Gastrocnemius medialis (tissue), 4 donors: ENCODE measurements at regions not wholly inside any gene's neighbourhood (a gene's known extent, or its start where the extent isn't known, plus 50 kb on each side); places are given as distances from the start of the nearest gene placed in this dataset.

ENCODE experiments used
- ATAC-seq, 2 donors: fragments of 150-250 bp; one replicate each; pipeline ENCODE4 v1.9.1; 2016
- DNase-seq, 2 donors: peaks; one replicate each; pipeline ENCODE4 v3.0.0-alpha.2; 2019
- H3K27ac ChIP-seq, 4 donors: fragments of 200-600 bp; sonication (generic); 1 replicate in 1 of 4; 2 replicates in 3 of 4; pipeline ENCODE4 v1.5.1; 2016 to 2018; ENCODE audit warnings: mild to moderate bottlenecking in 2 of 4, moderate library complexity in 1 of 4
- H3K27me3 ChIP-seq, 3 donors: fragments of 200-600 bp; sonication (generic) in 2 of 3; 1 replicate in 1 of 3; 2 replicates in 2 of 3; pipeline versions ENCODE4 v1.5.1 to v1.6.0; 2016 to 2019; ENCODE audit warnings: mild to moderate bottlenecking in 1 of 3, moderate library complexity in 1 of 3
- H3K36me3 ChIP-seq, 2 donors: fragments of 200-600 bp; sonication (generic) in 1 of 2; one replicate each; pipeline ENCODE4 v1.5.1; 2017 to 2018
- H3K4me1 ChIP-seq, 2 donors: fragments of 200-600 bp; sonication (generic) in 1 of 2; one replicate each; pipeline ENCODE4 v1.5.1; 2016 to 2017; ENCODE audit warnings: mild to moderate bottlenecking in 2 of 2
- H3K4me3 ChIP-seq, 4 donors: fragments of 200-600 bp; sonication (generic) in 3 of 4; 1 replicate in 1 of 4; 2 replicates in 3 of 4; pipeline ENCODE4 v1.5.1; 2016 to 2019; ENCODE audit warnings: mild to moderate bottlenecking in 2 of 4
- H3K9me3 ChIP-seq, 3 donors: fragments of 200-600 bp; sonication (generic) in 2 of 3; 1 replicate in 1 of 3; 2 replicates in 2 of 3; pipeline ENCODE4 v1.5.1; 2016 to 2019
- POLR2A ChIP-seq, 2 donors: fragments of 450-650 bp; IDR thresholded peaks; one replicate each; pipeline ENCODE4 v1.6.1; 2017; ENCODE audit warnings: antibody characterized with exemption in 2 of 2, mild to moderate bottlenecking in 2 of 2, moderate library complexity in 2 of 2
- in situ Hi-C, 4 donors: fragments of 200-750 bp; cut with MboI; loops; one replicate each; pipeline versions ENCODE4 v1.15.0 to v1.8.0; 2017; ENCODE audit warnings: low sequenced_read_pairs in 4 of 4
- intact Hi-C: fragments of 100-400 bp; cut with DNase I; formaldehyde crosslinking; loops from one replicate; pipeline ENCODE4 v1.15.1; 2023; ENCODE audit warnings: low total_unique reads
- TF ChIP-seq, protein P1 (sequence below), 5 experiments: fragments of 450-650 bp in 3 of 5; fragments of 200-600 bp in 2 of 5; sonication (generic) in 2 of 5; IDR thresholded peaks in 4 of 5; conservative IDR thresholded peaks in 1 of 5; 1 replicate in 4 of 5; 2 replicates in 1 of 5; pipeline ENCODE4 v1.5.1; 2016 to 2019; ENCODE audit warnings: antibody characterized with exemption in 5 of 5, mild to moderate bottlenecking in 3 of 5, moderate library complexity in 3 of 5

DNA sequence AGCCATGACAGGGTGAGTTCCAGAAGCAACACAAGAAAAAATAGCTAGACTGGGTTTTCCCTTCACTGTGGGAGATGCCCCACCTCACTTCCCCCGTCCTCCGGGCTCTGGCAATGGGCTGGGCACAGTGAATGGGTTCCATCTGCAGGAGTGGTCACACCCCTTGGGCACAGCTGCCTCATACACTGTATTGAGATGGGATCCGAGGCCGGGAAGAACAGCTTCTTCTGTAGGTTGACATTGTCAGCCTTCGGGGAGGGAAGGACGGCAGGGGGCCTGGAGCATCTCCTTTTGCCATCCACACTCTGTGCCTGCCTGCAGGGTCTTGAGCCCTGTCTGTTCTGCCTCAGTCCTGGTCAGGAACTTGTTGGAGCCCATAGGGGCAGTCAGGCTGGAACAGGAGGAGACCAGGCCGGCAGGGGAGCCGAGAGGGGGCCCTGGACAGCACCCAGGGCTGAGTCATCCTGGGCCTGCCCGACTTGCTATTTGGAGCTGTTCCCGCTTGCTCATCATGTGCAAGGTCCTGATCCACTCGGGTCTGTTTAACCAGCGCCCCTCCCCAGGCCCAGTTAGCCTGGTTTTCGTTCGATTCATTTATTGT, 286.7 kb downstream of the SEC14L1 start:
- intact Hi-C loops (no loop called here), in situ Hi-C loops (loop anchor here in 2 of 4 donors (5.0 to 10.0 kb wide), 3 partner anchors 65 to 103 kb away; no protein-coding TSS in a partner anchor)
- Histone ChIP-seq H3K4me1 (peaks cover 65 to 83% of the 10 kb centered on the region in 2 donors), H3K36me3 (no peaks in the 10 kb centered on the region), H3K27me3 (no peaks in the 10 kb centered on the region), H3K27ac (peak overlapping the region; percentile 85 to 92 (median 86)), H3K9me3 (no peaks in the 10 kb centered on the region), H3K4me3 (no peak overlapping the region)
- TF ChIP-seq POLR2A (IDR thresholded peaks at IDR 0.05): no peak
- TF ChIP-seq, protein P1, sequence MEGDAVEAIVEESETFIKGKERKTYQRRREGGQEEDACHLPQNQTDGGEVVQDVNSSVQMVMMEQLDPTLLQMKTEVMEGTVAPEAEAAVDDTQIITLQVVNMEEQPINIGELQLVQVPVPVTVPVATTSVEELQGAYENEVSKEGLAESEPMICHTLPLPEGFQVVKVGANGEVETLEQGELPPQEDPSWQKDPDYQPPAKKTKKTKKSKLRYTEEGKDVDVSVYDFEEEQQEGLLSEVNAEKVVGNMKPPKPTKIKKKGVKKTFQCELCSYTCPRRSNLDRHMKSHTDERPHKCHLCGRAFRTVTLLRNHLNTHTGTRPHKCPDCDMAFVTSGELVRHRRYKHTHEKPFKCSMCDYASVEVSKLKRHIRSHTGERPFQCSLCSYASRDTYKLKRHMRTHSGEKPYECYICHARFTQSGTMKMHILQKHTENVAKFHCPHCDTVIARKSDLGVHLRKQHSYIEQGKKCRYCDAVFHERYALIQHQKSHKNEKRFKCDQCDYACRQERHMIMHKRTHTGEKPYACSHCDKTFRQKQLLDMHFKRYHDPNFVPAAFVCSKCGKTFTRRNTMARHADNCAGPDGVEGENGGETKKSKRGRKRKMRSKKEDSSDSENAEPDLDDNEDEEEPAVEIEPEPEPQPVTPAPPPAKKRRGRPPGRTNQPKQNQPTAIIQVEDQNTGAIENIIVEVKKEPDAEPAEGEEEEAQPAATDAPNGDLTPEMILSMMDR (IDR thresholded peaks at IDR 0.05 in 4 of 5, conservative IDR thresholded peaks at IDR 0.05 in 1 of 5): no peak
- ATAC-seq: no peak
- DNase-seq: peak in 1 of 2 donors; percentile 59

DNA sequence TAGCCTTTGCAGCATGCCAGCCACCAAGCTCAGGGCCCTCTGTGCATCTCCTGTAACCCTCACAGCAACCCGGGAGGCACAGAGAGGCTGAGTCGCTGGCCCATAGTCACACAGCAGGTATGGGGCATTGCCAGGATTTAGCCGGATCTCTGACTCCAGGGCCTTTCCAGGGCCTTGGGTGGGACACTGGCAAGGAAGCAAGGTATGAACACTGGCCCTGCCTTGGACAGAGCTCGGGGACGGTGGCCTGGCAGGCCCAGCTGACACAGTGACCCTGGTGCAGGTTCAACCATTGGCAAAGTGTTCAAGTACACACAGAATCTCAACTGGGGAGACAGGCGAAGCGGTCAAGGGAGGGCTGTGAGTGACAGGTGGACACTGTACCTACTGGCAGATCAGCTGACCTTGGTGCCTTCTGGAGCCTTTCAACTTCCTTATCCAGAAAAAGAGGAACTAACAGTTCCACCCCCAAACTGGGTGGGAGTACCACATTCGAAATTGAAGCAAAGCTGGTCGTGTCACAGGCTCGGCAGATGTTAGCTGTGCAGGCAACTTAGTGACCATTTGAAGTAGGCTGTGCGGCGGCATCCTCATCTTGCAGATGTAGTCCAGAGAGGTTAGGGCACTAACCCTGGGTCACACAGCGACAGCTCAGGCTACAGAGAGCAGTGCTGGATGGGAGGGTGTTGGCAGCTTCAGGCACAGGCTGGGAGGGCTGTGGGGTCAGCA, 287.4 kb downstream of the SEC14L1 start:
- no peak for ATAC-seq
- Histone ChIP-seq H3K36me3 (no peaks in the 10 kb centered on the region), H3K27me3 (no peaks in the 10 kb centered on the region), H3K4me1 (peaks cover 62 to 80% of the 10 kb centered on the region in 2 donors), H3K9me3 (no peaks in the 10 kb centered on the region), H3K27ac (peak overlapping the region; percentile 85 to 92 (median 86)), H3K4me3 (no peak overlapping the region)
- in situ Hi-C loops: loop anchor here in 2 of 4 donors (5.0 to 10.0 kb wide), 3 partner anchors 64 to 103 kb away; no protein-coding TSS in a partner anchor
- TF ChIP-seq, protein P1 (IDR thresholded peaks at IDR 0.05 in 4 of 5, conservative IDR thresholded peaks at IDR 0.05 in 1 of 5): no peak
- no peak for TF ChIP-seq POLR2A (IDR thresholded peaks at IDR 0.05)
- no peak for DNase-seq
- intact Hi-C loops: no loop called here

GRCh38 chr17:77428749-77429368, 288.1 kb downstream of the SEC14L1 start:
- TF ChIP-seq, protein P1 (IDR thresholded peaks at IDR 0.05 in 4 of 5, conservative IDR thresholded peaks at IDR 0.05 in 1 of 5): no peak
- TF ChIP-seq POLR2A (IDR thresholded peaks at IDR 0.05): no peak
- Histone ChIP-seq H3K9me3 (no peaks in the 10 kb centered on the region), H3K27me3 (no peaks in the 10 kb centered on the region), H3K4me3 (no peak overlapping the region), H3K27ac (peak overlapping the region; percentile 85 to 92 (median 86)), H3K36me3 (no peaks in the 10 kb centered on the region), H3K4me1 (peaks cover 65 to 80% of the 10 kb centered on the region in 2 donors)
- intact Hi-C loops (no loop called here), in situ Hi-C loops (loop anchor here in 2 of 4 donors (5.0 to 10.0 kb wide), 3 partner anchors 63 to 104 kb away; no protein-coding TSS in a partner anchor)
- no peak for ATAC-seq
- no peak for DNase-seq

DNA sequence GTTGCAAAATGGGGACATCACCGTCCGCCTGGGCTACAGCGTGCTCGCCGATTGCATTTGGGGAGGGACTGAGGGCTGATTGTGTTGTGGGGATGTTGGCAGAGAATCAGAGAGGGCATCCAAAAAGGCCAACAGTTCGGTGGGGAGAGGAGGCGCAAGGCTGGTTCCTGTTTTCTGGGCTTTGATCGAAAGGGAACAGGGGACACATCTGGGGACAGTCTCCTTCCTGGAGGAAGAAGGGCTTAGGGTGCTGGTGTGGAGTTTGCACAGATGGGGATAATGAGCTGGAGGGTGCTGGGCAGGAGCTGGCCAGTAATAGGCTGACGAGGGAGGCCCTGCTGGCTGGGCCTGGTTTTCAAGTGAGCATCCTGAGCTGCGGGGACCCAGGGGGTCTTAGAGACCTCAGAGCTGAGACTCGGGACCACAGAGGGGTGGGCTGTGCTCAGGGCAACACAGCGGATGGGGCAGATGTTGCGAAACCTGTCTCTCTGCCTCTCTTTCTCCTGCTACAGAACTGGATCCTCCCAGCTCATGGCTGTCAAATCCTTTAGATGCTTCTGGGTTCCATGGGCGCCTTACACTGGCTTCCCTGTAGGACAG, 288.7 kb downstream of the SEC14L1 start:
- no peaks in the 10 kb centered on the region for H3K27me3 ChIP-seq
- H3K27ac ChIP-seq: peak overlapping the region; percentile 56 to 92 (median 76)
- intact Hi-C loops: no loop called here
- no peak for ATAC-seq
- TF ChIP-seq, protein P1 (IDR thresholded peaks at IDR 0.05 in 4 of 5, conservative IDR thresholded peaks at IDR 0.05 in 1 of 5): no peak
- no peak for TF ChIP-seq POLR2A (IDR thresholded peaks at IDR 0.05)
- H3K4me1 ChIP-seq: peaks cover 65 to 80% of the 10 kb centered on the region in 2 donors
- H3K36me3 ChIP-seq: no peaks in the 10 kb centered on the region
- H3K4me3 ChIP-seq: no peak overlapping the region
- DNase-seq: no peak
- in situ Hi-C loops: loop anchor here in 2 of 4 donors (5.0 to 10.0 kb wide), 3 partner anchors 63 to 105 kb away; no protein-coding TSS in a partner anchor
- H3K9me3 ChIP-seq: no peaks in the 10 kb centered on the region
